ENCODE measurements at regions not wholly inside any gene's neighbourhood (a gene's known extent, or its start where the extent isn't known, plus 50 kb on each side); places are given as distances from the start of the nearest gene placed in this dataset.

GRCh38 chr4:24417206-24417605 lies 167.1 kb downstream of the DHX15 start:
- no peak for DNase-seq

GRCh38 chr4:24416293-24416692 lies 168.1 kb downstream of the DHX15 start:
- DNase-seq, result no peak

- DNase-seq, result no peak
Measured at GRCh38 chr4:24413311-24413784, 171.0 kb downstream of the DHX15 start.

- DNase-seq, result no peak
Measured at GRCh38 chr4:24411806-24412205, 172.5 kb downstream of the DHX15 start.

- DNase-seq, result no peak
Measured at GRCh38 chr4:24411299-24411698, 173.1 kb downstream of the DHX15 start.

- DNase-seq, result no peak
Measured at GRCh38 chr4:24408640-24409039, 175.7 kb downstream of the DHX15 start.

GRCh38 chr4:24405926-24406325 lies 178.4 kb downstream of the DHX15 start:
- DNase-seq, result no peak

GRCh38 chr4:24405341-24405740 lies 179.0 kb downstream of the DHX15 start:
- no peak for DNase-seq

- DNase-seq, result no peak
Measured at GRCh38 chr4:24404281-24404680, 180.1 kb downstream of the DHX15 start.

- DNase-seq, result no peak
Measured at GRCh38 chr4:24403265-24403664, 181.1 kb downstream of the DHX15 start.

GRCh38 chr4:24400537-24400936 lies 183.8 kb downstream of the DHX15 start:
- DNase-seq, result no peak

GRCh38 chr4:24396988-24397387 lies 187.4 kb downstream of the DHX15 start:
- no peak for DNase-seq

- no peak for DNase-seq
Measured at GRCh38 chr4:24395937-24396336, 188.4 kb downstream of the DHX15 start.

GRCh38 chr4:24394041-24394440 lies 190.3 kb downstream of the DHX15 start:
- DNase-seq, result no peak

- no peak for DNase-seq
Measured at GRCh38 chr4:24392613-24393012, 191.7 kb downstream of the DHX15 start.

- DNase-seq, result no peak
Measured at GRCh38 chr4:24382381-24382780, 202.0 kb downstream of the DHX15 start.

GRCh38 chr4:24380957-24381665 lies 203.2 kb downstream of the DHX15 start:
- no peak for DNase-seq

- no peak for DNase-seq
Measured at GRCh38 chr4:24373704-24374103, 210.7 kb downstream of the DHX15 start.

- no peak for DNase-seq
Measured at GRCh38 chr4:24372881-24373280, 211.5 kb downstream of the DHX15 start.

- DNase-seq, result no peak
Measured at GRCh38 chr4:24372341-24372740, 212.0 kb downstream of the DHX15 start.

- DNase-seq, result no peak
Measured at GRCh38 chr4:24370421-24370820, 213.9 kb downstream of the DHX15 start.

- DNase-seq, result no peak
Measured at GRCh38 chr4:24369507-24370029, 214.8 kb downstream of the DHX15 start.

- no peak for DNase-seq
Measured at GRCh38 chr4:24368801-24369200, 215.6 kb downstream of the DHX15 start.

GRCh38 chr4:24364852-24365251 lies 219.5 kb downstream of the DHX15 start:
- DNase-seq, result no peak

- DNase-seq, result no peak
Measured at GRCh38 chr4:24364249-24364648, 220.1 kb downstream of the DHX15 start.
